HepG2 (cell line): ENCODE measurements at regions not wholly inside any gene's neighbourhood (a gene's known extent, or its start where the extent isn't known, plus 50 kb on each side); places are given as distances from the start of the nearest gene placed in this dataset.

Source experiments
- FOXA1 ChIP-seq, 2 experiments: fragments of 450-650 bp in 1 of 2; sonication (generic) in 1 of 2; formaldehyde crosslinking in 1 of 2; IDR thresholded peaks; 2 replicates each; pipeline versions ENCODE4 v1.4.0 to v1.6.1; 2016 to 2020; ENCODE audit warnings: missing genetic modification reagents in 1 of 2
- TAF1 ChIP-seq: sonication (generic); formaldehyde crosslinking; IDR thresholded peaks from 2 replicates; pipeline ENCODE4 v1.4.0; 2020; ENCODE audit warnings: missing genetic modification reagents
- TF ChIP-seq, protein P1 (sequence below): sonication (generic); formaldehyde crosslinking; IDR thresholded peaks from 2 replicates; pipeline ENCODE4 v1.4.0; 2020; ENCODE audit warnings: low read depth, mild to moderate bottlenecking, missing genetic modification reagents

DNA sequence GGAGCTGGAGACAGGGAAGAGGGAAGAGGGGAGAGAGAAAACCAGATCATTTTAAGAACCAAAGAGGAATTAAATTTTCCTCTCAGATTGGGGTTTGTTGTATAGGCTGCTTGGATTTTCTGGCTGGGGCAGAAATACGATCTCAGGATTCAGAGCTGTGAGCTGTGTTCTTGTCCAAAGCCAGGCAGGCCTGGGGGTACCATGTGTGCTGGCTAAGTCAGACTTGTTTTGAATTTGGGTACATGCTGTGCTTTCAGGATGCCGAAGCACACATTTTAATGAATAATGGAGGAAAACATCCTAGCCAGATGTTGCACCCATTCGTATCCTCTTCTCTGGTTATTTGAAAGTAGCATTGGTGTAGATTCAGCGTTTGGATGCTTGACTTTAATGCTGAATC lies 170.3 kb upstream of the PODXL start:
- TF ChIP-seq FOXA1 (IDR thresholded peaks at IDR 0.05), result no peak
- TF ChIP-seq FOXA1 (CRISPR knock-in tag; IDR thresholded peaks at IDR 0.05), result no peak
- TF ChIP-seq TAF1 (CRISPR knock-in tag), result no peak
- TF ChIP-seq, protein P1, sequence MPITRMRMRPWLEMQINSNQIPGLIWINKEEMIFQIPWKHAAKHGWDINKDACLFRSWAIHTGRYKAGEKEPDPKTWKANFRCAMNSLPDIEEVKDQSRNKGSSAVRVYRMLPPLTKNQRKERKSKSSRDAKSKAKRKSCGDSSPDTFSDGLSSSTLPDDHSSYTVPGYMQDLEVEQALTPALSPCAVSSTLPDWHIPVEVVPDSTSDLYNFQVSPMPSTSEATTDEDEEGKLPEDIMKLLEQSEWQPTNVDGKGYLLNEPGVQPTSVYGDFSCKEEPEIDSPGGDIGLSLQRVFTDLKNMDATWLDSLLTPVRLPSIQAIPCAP (CRISPR knock-in tag), result no peak
